ENCODE measurements at regions not wholly inside any gene's neighbourhood (a gene's known extent, or its start where the extent isn't known, plus 50 kb on each side); places are given as distances from the start of the nearest gene placed in this dataset.
A peak's percentile ranks its signal among the peaks of the same experiment; 100 is the strongest.
"Not testable (repeated sequence)": the region's sequence is repeated elsewhere in the genome, so short reads cannot be mapped to it uniquely, and the experiment has no call there.

GRCh38 chr14:23725528-23725927, 89.4 kb downstream of the DHRS2 start:
- TF ChIP-seq, protein P1, sequence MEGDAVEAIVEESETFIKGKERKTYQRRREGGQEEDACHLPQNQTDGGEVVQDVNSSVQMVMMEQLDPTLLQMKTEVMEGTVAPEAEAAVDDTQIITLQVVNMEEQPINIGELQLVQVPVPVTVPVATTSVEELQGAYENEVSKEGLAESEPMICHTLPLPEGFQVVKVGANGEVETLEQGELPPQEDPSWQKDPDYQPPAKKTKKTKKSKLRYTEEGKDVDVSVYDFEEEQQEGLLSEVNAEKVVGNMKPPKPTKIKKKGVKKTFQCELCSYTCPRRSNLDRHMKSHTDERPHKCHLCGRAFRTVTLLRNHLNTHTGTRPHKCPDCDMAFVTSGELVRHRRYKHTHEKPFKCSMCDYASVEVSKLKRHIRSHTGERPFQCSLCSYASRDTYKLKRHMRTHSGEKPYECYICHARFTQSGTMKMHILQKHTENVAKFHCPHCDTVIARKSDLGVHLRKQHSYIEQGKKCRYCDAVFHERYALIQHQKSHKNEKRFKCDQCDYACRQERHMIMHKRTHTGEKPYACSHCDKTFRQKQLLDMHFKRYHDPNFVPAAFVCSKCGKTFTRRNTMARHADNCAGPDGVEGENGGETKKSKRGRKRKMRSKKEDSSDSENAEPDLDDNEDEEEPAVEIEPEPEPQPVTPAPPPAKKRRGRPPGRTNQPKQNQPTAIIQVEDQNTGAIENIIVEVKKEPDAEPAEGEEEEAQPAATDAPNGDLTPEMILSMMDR (conservative IDR thresholded peaks at IDR 0.05; ENCODE audit: low read depth, low read length) = no peak
- no peak for DNase-seq (ENCODE audit: low read depth)
- no peak overlapping the region for H3K4me3 ChIP-seq (ENCODE audit: low read depth, low read length)

DNA sequence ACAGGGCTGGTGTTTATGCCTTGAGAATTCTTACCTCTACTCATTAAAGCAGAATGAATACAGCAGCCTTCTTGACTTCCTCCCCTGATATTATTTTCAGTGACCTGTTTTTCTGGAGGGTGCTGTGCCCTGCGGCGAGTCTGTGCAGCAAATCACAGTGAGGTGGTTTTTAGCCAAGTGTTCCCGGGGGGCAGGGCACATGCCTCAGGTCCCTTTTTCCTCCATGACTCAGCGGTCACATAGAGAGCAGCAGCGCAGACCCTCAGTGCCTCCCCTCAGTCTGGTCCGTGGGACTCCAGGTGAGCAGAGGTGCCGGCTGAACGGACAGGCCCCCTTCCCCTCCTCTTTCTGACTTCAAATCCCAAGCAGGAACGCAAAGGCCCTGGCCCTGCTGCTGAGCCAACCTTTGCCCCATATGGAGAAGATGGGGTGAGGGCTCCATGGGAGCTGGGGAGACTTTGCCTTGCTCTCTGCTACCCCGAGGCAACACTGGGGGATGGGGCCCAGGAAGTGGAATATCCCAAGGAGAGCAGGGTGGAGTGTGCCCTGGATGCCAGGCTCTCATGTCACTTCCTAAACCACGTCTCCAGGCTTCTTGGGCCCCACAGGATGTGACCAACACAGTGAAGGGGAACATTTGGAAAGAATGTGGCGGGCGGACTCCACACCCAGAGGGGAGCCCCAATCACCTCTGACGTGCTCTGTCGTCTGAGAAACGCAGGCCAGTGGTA, 90.0 kb downstream of the DHRS2 start:
- TF ChIP-seq, protein P1 (conservative IDR thresholded peaks at IDR 0.05; ENCODE audit: low read depth, low read length) = no peak
- DNase-seq (ENCODE audit: low read depth) = no peak

DNA sequence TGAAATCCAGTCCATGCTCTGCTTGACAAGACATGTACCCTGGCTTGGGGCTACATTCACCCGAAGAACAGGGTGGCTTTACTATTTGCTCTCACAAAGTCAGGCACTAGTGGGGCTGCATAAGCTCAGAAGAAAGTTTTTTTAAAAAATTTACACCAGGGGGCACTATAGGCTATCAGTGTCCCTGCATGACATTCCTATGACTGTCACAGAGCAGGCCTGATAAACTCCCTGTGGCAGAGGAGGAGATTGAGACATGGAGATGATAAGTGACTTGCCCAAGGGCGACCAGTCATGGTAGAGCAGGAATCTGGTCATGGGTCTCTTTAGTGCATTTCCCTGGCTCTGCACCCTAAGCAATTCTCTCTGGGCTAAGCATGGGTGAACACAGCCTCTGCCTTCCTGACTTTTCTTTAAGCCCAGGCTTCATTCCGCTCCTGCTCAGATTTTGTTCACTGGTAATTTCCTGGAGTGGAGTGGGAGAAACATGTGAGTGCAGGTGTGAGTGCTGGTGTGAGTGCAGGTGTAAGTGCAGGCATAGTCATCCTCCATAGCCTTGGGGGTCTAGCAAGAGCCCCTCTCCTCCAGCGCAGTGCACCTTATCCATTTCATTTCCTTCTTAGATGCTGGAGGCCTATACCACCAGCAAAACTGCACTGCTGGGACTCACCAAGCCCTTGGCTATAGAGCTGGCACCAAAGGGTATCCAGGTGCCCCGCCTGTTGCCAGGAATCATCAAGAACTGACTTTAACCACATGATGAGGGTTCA, 91.6 kb downstream of the DHRS2 start:
- peak; percentile 19 for DNase-seq (ENCODE audit: low read depth)
- TF ChIP-seq, protein P1 (conservative IDR thresholded peaks at IDR 0.05; ENCODE audit: low read depth, low read length) = peak; percentile 56
- H3K4me3 ChIP-seq (ENCODE audit: low read depth, low read length) = no peak overlapping the region

More for the DNA sequence above, 90.0 kb downstream of the DHRS2 start:
- no peak overlapping the region for H3K4me3 ChIP-seq (ENCODE audit: low read depth, low read length)

DNA sequence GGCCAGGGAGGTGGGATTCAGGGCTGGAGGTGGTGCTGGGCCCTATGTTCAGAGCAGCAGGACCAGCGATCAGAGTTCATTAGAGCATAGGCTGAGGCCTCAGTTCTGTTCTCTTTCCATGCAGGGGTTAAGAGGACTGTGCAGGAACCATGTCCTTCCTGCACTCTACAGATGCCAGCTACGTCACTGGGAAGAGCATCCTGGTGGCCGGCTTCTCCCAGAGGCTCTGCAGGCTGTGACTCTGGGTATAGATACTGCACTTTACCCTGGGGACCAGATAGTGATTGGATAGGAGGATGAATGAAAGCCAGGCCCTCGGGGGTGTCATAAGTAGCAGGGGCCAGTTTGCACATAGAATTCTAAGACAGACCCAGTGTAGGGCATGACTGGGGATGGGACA, 92.6 kb downstream of the DHRS2 start:
- DNase-seq (ENCODE audit: low read depth) = no peak
- TF ChIP-seq, protein P1 (conservative IDR thresholded peaks at IDR 0.05; ENCODE audit: low read depth, low read length) = no peak

GRCh38 chr14:23729720-23730387, 93.7 kb downstream of the DHRS2 start:
- TF ChIP-seq, protein P1 (conservative IDR thresholded peaks at IDR 0.05; ENCODE audit: low read depth, low read length) = no peak
- no peak overlapping the region for H3K4me3 ChIP-seq (ENCODE audit: low read depth, low read length)
- no peak for DNase-seq (ENCODE audit: low read depth)

More for the DNA sequence above, 92.6 kb downstream of the DHRS2 start:
- H3K4me3 ChIP-seq (ENCODE audit: low read depth, low read length) = no peak overlapping the region

GRCh38 chr14:23735394-23735793, 99.2 kb downstream of the DHRS2 start:
- DNase-seq (ENCODE audit: low read depth) = no peak
- H3K4me3 ChIP-seq (ENCODE audit: low read depth, low read length) = no peak overlapping the region
- TF ChIP-seq, protein P1 (conservative IDR thresholded peaks at IDR 0.05; ENCODE audit: low read depth, low read length) = no peak

DNA sequence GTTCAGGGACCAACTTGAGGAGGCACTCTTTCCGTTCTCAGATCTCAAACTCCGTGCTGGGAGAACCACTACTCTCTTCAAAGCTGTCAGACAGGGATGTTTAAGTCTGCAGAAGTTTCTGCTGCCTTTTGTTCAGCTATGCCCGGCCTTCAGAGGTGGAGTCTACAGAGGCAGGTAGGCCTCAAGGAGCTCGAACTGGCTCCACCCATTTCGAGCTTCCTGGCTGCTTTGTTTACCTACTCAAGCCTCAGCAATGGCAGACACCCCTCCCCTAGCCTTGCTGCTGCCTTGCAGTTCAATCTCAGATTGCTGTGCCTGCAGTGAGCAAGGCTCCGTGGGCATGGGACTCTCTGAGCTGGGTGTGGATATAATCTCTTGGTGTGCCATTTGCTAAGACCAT, 108.2 kb downstream of the DHRS2 start:
- not testable (repeated sequence) for DNase-seq (ENCODE audit: low read depth); H3K4me3 ChIP-seq (ENCODE audit: low read depth, low read length)
